Activated T-helper 2 cell treated with anti-CD3 and anti-CD28 coated beads, Interferon-gamma antibody, Interleukin-2, Interleukin-4, amounts not matched to agents 10 μg/mL and 5 μg/mL and 100 μg/mL, durations not matched to agents 14 hours and 24 hours and 36 hours (primary cell): ENCODE measurements at regions not wholly inside any gene's neighbourhood (a gene's known extent, or its start where the extent isn't known, plus 50 kb on each side); places are given as distances from the start of the nearest gene placed in this dataset.

Experiments
- DNase-seq: peaks from one replicate; pipeline ENCODE4 v3.0.0; 2021; ENCODE audit warnings: low spot score
- H3K27ac Mint-ChIP-seq: one replicate; pipeline ENCODE4 v1.8.0; 2021; ENCODE audit warnings: mixed read lengths
- H3K27me3 Mint-ChIP-seq: one replicate; pipeline ENCODE4 v1.8.0; 2021; ENCODE audit warnings: low read depth, mixed read lengths
- H3K36me3 Mint-ChIP-seq: one replicate; pipeline ENCODE4 v1.8.0; 2021; ENCODE audit warnings: low read depth, mixed read lengths
- H3K4me1 Mint-ChIP-seq: one replicate; pipeline ENCODE4 v1.8.0; 2021; ENCODE audit warnings: low read depth, mixed read lengths
- H3K4me3 Mint-ChIP-seq: one replicate; pipeline ENCODE4 v1.8.0; 2021; ENCODE audit warnings: low read depth, mild to moderate bottlenecking, moderate library complexity, mixed read lengths
- H3K9me3 Mint-ChIP-seq: one replicate; pipeline ENCODE4 v1.8.0; 2021; ENCODE audit warnings: mixed read lengths
- intact Hi-C: fragments of 100-400 bp; cut with micrococcal nuclease; formaldehyde crosslinking; loops from one replicate; pipeline ENCODE4 v1.15.1; 2023

DNA sequence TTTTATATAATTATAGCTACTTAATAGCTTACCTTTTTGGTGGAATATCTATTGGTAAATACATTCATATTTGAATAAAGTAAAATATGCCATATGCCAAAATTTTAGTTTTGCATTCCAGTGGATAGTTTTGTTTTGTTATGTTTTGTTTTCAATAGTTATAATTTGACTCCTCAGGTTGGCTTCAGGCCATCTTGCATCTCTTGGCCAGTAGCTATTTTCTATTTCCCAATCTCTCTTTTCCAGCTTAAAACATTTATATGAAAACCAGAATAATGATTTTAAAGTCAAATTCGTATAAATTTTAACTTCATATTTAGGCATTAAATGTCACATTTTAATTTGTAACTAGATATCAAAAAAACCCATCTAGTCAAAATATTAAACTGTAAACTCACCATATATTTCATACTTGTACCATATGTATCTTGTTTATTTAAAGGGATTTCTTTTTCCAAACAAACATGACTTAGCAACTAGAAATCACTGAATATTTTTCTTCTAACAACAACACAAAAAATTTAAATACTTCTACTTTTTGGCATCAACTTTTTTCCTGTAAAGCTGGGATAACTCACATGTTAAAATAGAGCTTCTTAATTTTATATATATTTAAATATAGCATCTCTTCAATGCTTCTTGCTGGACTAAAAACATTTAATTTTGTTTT is 1209.6 kb downstream of the PCDH7 start:
- Mint-ChIP-seq H3K4me1 (no peaks in the 10 kb centered on the region), H3K36me3 (no peaks in the 10 kb centered on the region), H3K27me3 (no peaks in the 10 kb centered on the region), H3K9me3 (peaks cover 14% of the 10 kb centered on the region), H3K4me3 (no peak overlapping the region), H3K27ac (no peak overlapping the region)
- intact Hi-C loops, result no loop called here
- no peak for DNase-seq

DNA sequence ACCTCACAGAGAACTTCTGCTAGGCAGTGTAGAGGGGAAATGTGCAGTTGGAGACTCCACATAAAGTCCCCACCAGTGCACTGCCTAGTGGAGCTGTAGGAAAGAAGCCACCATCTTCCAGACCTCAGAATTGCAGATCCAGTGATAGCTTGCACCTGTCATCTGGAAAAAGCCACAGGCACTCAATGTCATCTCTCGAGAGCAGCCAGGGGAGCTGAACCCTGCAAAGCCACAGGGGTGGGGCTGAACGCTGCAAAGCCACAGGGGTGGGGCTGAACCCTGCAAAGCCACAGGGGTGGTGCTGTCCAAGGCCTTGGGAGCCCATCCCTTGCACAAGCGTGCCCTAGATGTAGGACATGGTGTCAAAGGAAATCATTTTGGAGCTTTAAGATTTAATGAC is 1226.3 kb downstream of the PCDH7 start:
- H3K4me3 Mint-ChIP-seq, result no peak overlapping the region
- H3K9me3 Mint-ChIP-seq, result peaks cover 33% of the 10 kb centered on the region
- H3K27ac Mint-ChIP-seq, result no peak overlapping the region
- H3K4me1 Mint-ChIP-seq, result no peaks in the 10 kb centered on the region
- H3K27me3 Mint-ChIP-seq, result no peaks in the 10 kb centered on the region
- no peak for DNase-seq
- no peaks in the 10 kb centered on the region for H3K36me3 Mint-ChIP-seq
- intact Hi-C loops, result no loop called here

DNA sequence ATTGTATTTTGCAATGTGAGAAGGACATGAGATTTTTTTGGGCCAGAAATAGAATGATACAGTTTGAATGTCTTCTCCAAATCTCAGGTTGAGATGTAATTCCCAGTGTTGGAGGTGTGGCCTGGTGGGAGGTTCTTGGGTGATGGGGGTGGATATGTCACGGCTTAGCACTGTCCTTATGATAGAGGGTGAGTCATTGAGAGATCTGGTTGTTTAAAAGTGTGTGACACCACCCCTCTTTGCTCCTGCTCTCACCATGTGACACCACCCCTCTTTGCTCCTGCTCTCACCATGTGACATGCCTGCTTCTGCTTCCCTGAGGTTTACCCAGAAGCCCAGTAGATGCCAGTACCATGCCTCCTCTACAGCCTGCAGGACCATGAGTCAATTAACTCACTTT is 1226.9 kb downstream of the PCDH7 start:
- Mint-ChIP-seq H3K27me3 (no peaks in the 10 kb centered on the region), H3K9me3 (peaks cover 33% of the 10 kb centered on the region), H3K4me3 (no peak overlapping the region), H3K36me3 (no peaks in the 10 kb centered on the region), H3K4me1 (no peaks in the 10 kb centered on the region), H3K27ac (no peak overlapping the region)
- no peak for DNase-seq
- intact Hi-C loops, result no loop called here

DNA sequence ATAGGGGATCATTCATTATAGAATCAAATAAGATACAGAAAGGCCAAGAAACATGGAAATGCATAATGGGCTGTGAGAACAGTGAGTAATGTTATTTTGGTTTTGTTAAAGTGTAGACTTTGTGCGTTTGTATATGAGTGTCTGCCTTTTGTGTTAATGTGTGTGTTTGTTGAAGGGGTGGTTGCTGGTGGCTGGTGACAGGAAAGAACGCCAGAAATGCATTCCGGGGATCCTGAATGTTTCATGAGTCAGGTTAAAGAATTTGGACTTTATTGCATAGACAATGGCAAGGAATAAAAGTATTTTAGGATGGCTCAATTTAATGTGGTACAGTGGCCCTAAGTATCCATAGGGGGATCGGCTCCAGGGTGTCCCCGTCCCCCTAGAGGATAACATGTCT is 1228.9 kb downstream of the PCDH7 start:
- intact Hi-C loops, result no loop called here
- H3K27me3 Mint-ChIP-seq, result no peaks in the 10 kb centered on the region
- H3K4me1 Mint-ChIP-seq, result no peaks in the 10 kb centered on the region
- no peak overlapping the region for H3K27ac Mint-ChIP-seq
- H3K36me3 Mint-ChIP-seq, result no peaks in the 10 kb centered on the region
- H3K9me3 Mint-ChIP-seq, result peaks cover 33% of the 10 kb centered on the region
- no peak overlapping the region for H3K4me3 Mint-ChIP-seq
- DNase-seq, result no peak

DNA sequence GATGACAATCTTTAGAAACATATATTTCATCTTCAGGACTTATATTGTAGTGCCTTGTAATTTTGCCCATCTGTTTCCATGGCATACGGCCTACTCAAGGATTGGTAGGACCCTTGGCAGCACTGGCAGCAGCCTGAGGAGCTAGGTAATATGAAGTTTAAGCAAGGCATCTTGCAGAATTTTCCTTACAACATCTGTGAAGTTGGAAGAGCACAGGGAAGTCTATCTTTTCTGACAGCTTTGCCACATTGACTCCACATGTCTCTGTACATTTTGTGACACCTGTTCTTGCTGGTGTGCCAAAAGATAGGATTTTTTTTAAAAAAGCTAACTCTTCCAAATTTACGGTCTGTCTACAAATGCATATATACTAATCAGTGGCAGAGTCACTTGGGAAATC is 1235.2 kb downstream of the PCDH7 start:
- Mint-ChIP-seq H3K27ac (no peak overlapping the region), H3K4me1 (no peaks in the 10 kb centered on the region), H3K27me3 (no peaks in the 10 kb centered on the region), H3K9me3 (peaks cover 19% of the 10 kb centered on the region), H3K4me3 (no peak overlapping the region), H3K36me3 (no peaks in the 10 kb centered on the region)
- intact Hi-C loops, result no loop called here
- no peak for DNase-seq

DNA sequence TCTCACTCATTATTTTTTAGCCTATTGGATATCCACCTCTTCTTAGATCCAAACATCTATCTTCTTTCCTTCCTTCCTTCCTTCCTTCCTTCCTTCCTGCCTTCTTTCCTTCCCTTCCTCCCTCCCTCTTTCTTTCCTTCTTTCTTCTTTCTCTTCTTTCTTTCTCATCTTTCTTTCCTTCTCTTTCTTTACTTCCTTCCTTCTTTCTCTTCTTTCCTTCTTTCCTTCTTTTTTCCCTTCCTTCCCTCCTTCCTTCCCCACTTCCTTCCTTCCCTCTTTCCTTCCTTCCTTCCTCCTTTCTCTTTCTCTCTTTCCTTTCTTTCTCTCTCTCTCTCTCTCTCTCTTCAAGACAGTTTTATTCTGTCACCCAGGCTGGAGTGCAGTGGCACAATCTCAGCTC is 1239.8 kb downstream of the PCDH7 start:
- Mint-ChIP-seq H3K4me3 (no peak overlapping the region), H3K27me3 (no peaks in the 10 kb centered on the region), H3K36me3 (no peaks in the 10 kb centered on the region), H3K27ac (no peak overlapping the region), H3K9me3 (peaks cover 18% of the 10 kb centered on the region), H3K4me1 (no peaks in the 10 kb centered on the region)
- intact Hi-C loops, result no loop called here
- no peak for DNase-seq

DNA sequence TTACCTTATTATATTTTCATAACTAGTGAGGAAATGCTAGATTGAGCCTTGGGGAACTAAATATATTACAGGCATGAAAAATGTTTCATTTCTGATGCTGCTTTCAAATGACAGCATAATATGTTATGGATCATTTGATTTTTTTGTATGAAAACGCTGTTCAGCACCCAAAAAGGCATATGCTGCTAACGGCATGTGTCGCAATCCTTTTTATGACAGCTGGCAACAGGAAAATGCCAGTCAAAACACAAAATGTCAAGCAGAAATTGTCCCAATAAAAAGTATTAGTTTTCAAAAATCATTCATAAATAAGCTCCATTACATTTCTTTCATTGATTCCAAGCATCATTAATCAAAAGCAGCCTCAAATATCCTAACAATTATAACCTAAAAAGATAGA is 1244.5 kb downstream of the PCDH7 start:
- intact Hi-C loops, result no loop called here
- Mint-ChIP-seq H3K27ac (no peak overlapping the region), H3K4me1 (no peaks in the 10 kb centered on the region), H3K9me3 (peaks cover 21% of the 10 kb centered on the region), H3K4me3 (no peak overlapping the region), H3K36me3 (no peaks in the 10 kb centered on the region), H3K27me3 (no peaks in the 10 kb centered on the region)
- no peak for DNase-seq

DNA sequence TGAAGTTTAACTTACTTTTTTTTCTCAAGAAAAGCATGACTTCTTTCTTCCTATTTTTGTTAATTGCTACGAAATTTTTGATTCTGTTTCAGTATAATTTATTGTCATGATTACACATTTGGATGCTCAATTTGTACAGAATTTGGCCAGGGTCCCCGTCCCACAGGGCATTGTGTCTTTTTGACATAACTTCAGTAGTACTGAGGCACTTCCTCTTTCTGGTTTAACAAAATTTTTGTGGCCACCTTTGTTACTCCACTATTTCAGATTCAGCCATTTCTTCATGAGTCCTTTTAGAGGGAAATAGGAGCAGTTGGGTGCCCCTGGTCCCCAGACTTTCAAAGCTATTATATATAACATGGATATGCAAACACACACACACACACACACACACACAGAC is 1248.7 kb downstream of the PCDH7 start:
- Mint-ChIP-seq H3K4me1 (no peaks in the 10 kb centered on the region), H3K27me3 (no peaks in the 10 kb centered on the region), H3K9me3 (peaks cover 14% of the 10 kb centered on the region), H3K27ac (no peak overlapping the region), H3K36me3 (no peaks in the 10 kb centered on the region), H3K4me3 (no peak overlapping the region)
- no peak for DNase-seq
- intact Hi-C loops, result no loop called here

DNA sequence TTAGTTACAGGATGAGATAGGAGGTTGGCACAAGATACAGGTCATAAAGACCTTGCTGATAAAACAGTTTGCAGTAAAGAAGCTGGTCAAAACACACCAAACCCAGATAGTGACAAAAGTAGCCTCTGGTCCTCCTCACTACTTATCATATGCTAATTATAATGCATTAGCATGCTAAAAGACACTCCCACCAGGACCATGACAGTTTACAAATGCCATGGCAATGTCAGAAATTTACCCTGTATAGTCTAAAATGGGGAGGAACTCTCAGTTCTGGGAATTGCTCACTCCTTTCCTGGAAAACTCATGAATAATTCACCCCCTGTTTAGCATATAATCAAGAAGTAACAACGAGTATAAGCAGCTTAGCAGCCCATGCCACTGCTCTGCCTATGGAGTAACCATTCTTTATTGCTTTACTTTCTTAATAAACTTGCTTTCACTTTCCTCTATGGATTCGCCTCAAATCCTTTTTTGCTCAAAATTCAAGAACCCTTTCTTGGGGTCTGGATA is 1254.4 kb downstream of the PCDH7 start:
- no peak overlapping the region for H3K4me3 Mint-ChIP-seq
- no peaks in the 10 kb centered on the region for H3K27me3 Mint-ChIP-seq
- H3K27ac Mint-ChIP-seq, result no peak overlapping the region

DNA sequence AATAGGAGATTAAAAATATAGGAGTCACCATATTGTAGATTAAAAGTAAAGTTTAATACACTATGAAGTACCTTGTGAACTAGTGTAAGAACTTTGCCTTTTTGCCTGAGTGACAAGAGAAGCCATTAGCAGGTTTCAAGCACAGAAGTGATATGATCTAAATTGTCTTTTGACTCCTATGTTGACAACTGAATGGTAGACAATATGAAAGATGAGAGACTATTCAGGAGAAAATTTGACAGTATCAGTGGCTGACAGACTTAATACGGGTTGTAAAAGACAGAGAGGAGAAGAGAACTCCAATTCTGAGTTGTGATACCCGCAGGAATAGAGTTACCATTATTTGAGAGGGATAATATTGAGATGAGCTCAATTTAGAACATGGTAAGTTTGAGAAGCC is 1259.8 kb downstream of the PCDH7 start:
- no peaks in the 10 kb centered on the region for H3K27me3 Mint-ChIP-seq
- H3K4me1 Mint-ChIP-seq, result no peaks in the 10 kb centered on the region
- intact Hi-C loops, result no loop called here
- H3K4me3 Mint-ChIP-seq, result no peak overlapping the region
- no peak overlapping the region for H3K27ac Mint-ChIP-seq
- H3K9me3 Mint-ChIP-seq, result peaks cover 13% of the 10 kb centered on the region
- H3K36me3 Mint-ChIP-seq, result no peaks in the 10 kb centered on the region
- DNase-seq, result no peak

More for the DNA sequence above, 1254.4 kb downstream of the PCDH7 start:
- Mint-ChIP-seq H3K9me3 (peaks cover 14% of the 10 kb centered on the region), H3K4me1 (no peaks in the 10 kb centered on the region), H3K36me3 (no peaks in the 10 kb centered on the region)
- intact Hi-C loops, result no loop called here
- no peak for DNase-seq

DNA sequence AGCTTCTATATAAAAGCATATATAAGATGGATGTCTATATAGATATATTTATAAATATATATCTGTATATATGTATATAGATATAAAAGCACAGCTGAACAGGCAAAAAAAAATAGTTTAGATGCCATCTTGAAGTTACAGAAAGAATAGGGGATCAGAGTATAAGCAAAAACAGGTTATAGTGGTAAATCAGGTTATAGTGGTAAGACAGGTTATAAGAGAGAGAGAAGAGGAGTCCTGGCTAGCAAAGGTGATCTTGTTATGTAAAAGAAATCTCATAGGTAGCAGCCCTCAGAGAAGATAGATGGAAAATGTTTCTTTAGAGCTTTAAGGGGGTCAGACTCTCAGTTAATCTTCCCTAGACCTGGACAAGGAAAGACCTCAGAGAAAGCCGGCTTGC is 1263.1 kb downstream of the PCDH7 start:
- no peaks in the 10 kb centered on the region for H3K4me1 Mint-ChIP-seq
- no peak overlapping the region for H3K27ac Mint-ChIP-seq
- H3K36me3 Mint-ChIP-seq, result no peaks in the 10 kb centered on the region
- peaks cover 16% of the 10 kb centered on the region for H3K9me3 Mint-ChIP-seq
- H3K4me3 Mint-ChIP-seq, result no peak overlapping the region
- intact Hi-C loops, result no loop called here
- no peak for DNase-seq
- no peaks in the 10 kb centered on the region for H3K27me3 Mint-ChIP-seq

DNA sequence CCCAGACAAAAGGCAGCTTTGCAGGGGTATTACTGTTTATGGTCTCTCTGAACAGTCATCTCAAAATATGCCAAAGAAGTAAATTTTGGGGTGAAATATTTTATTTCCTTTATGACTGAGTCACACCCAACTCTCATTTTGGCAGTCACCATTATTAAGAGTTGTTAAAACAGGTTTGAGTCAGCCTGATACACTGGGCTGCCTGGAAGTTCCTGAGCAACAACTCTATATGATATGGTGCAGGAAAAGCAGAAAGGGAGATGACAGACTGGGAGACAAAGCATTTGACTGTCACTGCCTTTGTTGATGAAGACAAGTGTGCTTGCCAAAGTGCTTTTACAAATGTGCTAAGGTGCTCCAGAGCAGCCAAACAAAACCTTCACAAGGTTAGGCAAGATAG is 1263.5 kb downstream of the PCDH7 start:
- no peaks in the 10 kb centered on the region for H3K36me3 Mint-ChIP-seq
- H3K4me3 Mint-ChIP-seq, result no peak overlapping the region
- H3K27ac Mint-ChIP-seq, result no peak overlapping the region
- no peaks in the 10 kb centered on the region for H3K27me3 Mint-ChIP-seq
- H3K4me1 Mint-ChIP-seq, result no peaks in the 10 kb centered on the region
- intact Hi-C loops, result no loop called here
- no peak for DNase-seq
- H3K9me3 Mint-ChIP-seq, result peaks cover 14% of the 10 kb centered on the region

DNA sequence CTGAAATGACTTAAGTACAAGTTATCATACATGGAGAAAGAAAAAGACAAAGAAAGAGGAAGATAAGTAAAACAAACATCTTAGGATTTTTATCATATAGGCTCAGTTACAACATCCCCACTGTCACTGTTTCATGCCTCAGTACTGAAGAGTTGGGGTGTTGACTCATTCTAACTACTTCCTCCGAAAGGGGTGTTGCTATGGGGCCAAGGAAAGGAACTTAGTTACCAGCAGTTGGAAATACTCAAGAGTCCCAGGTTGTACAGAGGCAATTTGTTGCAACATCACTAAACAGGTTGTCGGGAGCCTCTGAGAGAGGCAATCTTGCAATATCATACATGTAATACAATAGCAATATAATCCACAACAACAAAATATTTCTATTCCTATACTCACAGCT is 1264.7 kb downstream of the PCDH7 start:
- DNase-seq, result no peak
- H3K36me3 Mint-ChIP-seq, result no peaks in the 10 kb centered on the region
- intact Hi-C loops, result no loop called here
- peaks cover 14% of the 10 kb centered on the region for H3K9me3 Mint-ChIP-seq
- no peaks in the 10 kb centered on the region for H3K27me3 Mint-ChIP-seq
- H3K4me3 Mint-ChIP-seq, result no peak overlapping the region
- no peaks in the 10 kb centered on the region for H3K4me1 Mint-ChIP-seq
- H3K27ac Mint-ChIP-seq, result no peak overlapping the region
